ENCODE measurements at regions not wholly inside any gene's neighbourhood (a gene's known extent, or its start where the extent isn't known, plus 50 kb on each side); places are given as distances from the start of the nearest gene placed in this dataset.

DNA sequence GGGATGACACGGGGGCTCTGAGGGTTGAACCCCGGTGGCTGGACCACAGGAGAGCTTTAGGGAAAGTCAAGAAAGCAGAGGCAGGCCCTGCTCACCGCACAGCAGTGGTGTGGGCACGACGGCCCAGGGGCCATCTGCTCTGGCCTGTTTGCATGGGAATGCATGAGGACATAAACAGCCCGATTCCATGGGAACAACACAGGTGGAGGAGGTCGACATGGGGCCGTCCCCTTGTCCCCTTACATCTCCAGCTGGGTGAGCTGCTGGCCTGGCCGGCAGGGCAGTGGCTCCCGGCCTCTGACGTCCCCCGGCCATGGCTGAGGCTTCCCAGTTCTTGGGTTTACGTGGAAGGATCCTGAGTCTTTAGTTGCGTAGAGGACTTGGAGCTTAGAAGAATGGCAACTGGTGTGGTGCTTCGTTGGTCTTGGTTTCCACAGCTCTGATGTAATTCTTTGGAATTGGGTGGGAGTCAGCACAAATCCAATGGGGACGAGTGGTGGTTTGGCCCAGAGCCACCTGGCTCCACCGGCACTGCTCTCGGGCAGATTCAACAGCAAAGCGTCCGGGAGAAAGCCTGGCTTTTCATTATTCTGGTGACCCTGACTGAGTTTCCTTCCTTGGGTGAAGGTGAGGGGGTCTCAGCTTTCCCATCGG lies 98.3 kb upstream of the HDAC4 start:
- H3K27ac ChIP-seq (ENCODE audit: low read depth, low read length), result peak overlapping the region; percentile 57
- peaks cover 29% of the 10 kb centered on the region for H3K4me1 ChIP-seq (ENCODE audit: control insufficient read depth, insufficient read depth, low read length)
- H3K9me3 ChIP-seq (ENCODE audit: control insufficient read depth, insufficient read depth, low read length), result no peaks in the 10 kb centered on the region
- no peak overlapping the region for H3K4me3 ChIP-seq (ENCODE audit: low read depth, low read length)
- no peaks in the 10 kb centered on the region for H3K27me3 ChIP-seq (ENCODE audit: control insufficient read depth, insufficient read depth, low read length)
- 67% methylated on average over 20 of the region's 21 CpGs for WGBS (ENCODE audit: insufficient coverage)
- H3K36me3 ChIP-seq (ENCODE audit: control insufficient read depth, insufficient read depth, low read length), result peaks cover 3% of the 10 kb centered on the region
- peak in 1 of 6 donors; percentile 55 for DNase-seq (ENCODE audit: low read depth in 4 of 6, low spot score in 6 of 6)

DNA sequence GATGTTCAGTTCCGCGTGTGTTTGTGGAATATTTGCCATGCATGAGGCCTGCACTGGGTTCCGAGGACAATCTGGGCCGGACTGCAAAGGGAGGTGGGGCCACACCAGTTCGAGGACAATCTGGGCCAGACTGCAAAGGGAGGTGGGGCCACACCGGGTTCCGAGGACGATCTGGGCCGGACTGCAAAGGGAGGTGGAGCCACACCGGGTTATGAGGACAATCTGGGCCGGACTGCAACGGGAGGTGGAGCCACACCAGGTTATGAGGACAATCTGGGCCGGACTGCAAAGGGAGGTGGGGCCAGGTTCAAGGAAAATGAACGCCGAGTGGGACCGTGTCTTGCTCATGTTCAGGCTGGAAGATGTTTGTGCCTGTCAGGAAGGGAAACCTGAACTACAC lies 97.8 kb upstream of the HDAC4 start:
- Histone ChIP-seq H3K9me3 (ENCODE audit: control insufficient read depth, insufficient read depth, low read length) (no peaks in the 10 kb centered on the region), H3K27ac (ENCODE audit: low read depth, low read length) (no peak overlapping the region), H3K36me3 (ENCODE audit: control insufficient read depth, insufficient read depth, low read length) (peaks cover 3% of the 10 kb centered on the region), H3K4me1 (ENCODE audit: control insufficient read depth, insufficient read depth, low read length) (peaks cover 29% of the 10 kb centered on the region), H3K27me3 (ENCODE audit: control insufficient read depth, insufficient read depth, low read length) (no peaks in the 10 kb centered on the region), H3K4me3 (ENCODE audit: low read depth, low read length) (no peak overlapping the region)
- no peak for DNase-seq (ENCODE audit: low read depth in 4 of 6, low spot score in 6 of 6)
- WGBS (ENCODE audit: insufficient coverage), result 74% methylated on average over 16 of the region's 16 CpGs

DNA sequence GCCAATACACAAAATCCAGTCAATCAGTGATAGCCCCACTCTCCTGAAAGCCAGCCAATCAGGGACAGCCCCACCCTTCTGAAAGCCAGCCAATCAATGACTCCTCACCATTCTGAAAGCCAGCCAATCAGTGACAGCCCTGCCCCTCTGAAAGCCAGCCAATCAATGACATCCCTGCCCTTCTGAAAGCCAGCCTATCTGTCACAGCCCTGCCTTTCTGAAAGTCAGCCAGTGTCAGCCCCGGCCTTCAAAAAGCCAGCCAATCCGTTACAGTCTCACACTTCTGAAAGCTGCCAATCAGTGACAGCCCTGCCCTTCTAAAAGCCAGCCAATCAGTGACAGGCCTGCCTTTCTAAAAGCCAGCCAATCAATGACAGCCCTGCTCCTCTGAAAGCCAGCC lies 95.9 kb upstream of the HDAC4 start:
- WGBS (ENCODE audit: insufficient coverage), result 84% methylated on average over 2 of the region's 2 CpGs
- Histone ChIP-seq H3K9me3 (ENCODE audit: control insufficient read depth, insufficient read depth, low read length) (no peaks in the 10 kb centered on the region), H3K27me3 (ENCODE audit: control insufficient read depth, insufficient read depth, low read length) (no peaks in the 10 kb centered on the region), H3K36me3 (ENCODE audit: control insufficient read depth, insufficient read depth, low read length) (peaks cover 3% of the 10 kb centered on the region), H3K27ac (ENCODE audit: low read depth, low read length) (no peak overlapping the region), H3K4me3 (ENCODE audit: low read depth, low read length) (no peak overlapping the region), H3K4me1 (ENCODE audit: control insufficient read depth, insufficient read depth, low read length) (peaks cover 29% of the 10 kb centered on the region)
- DNase-seq (ENCODE audit: low read depth in 4 of 6, low spot score in 6 of 6), result peak in 1 of 6 donors; percentile 55

DNA sequence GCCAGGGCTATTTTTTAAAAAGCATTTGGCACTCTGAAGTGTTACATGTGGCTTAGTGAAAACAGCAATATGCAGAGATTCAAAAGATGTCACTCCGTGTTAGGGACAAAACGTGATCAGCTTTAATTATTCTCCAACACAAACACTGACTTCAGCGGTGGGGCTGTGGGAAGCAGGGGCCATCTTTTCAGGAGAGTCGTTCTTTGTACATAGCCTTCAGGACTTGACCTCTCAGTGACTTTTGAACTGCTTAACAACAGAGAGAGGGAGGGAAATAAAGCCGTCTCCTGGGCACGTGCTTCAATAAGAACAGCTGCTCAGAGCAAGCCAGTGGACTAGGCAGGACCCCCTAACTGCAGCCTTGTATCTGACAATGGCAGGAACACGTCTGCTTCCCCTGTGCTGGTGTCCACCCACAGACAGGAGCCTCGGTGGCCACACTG lies 95.0 kb upstream of the HDAC4 start:
- no peaks in the 10 kb centered on the region for H3K27me3 ChIP-seq (ENCODE audit: control insufficient read depth, insufficient read depth, low read length)
- H3K27ac ChIP-seq (ENCODE audit: low read depth, low read length), result no peak overlapping the region
- H3K4me1 ChIP-seq (ENCODE audit: control insufficient read depth, insufficient read depth, low read length), result peaks cover 29% of the 10 kb centered on the region
- WGBS (ENCODE audit: insufficient coverage), result 22% methylated on average over 5 of the region's 8 CpGs
- H3K4me3 ChIP-seq (ENCODE audit: low read depth, low read length), result no peak overlapping the region
- peak in 2 of 6 donors; percentile 65 to 80 for DNase-seq (ENCODE audit: low read depth in 4 of 6, low spot score in 6 of 6)
- H3K9me3 ChIP-seq (ENCODE audit: control insufficient read depth, insufficient read depth, low read length), result no peaks in the 10 kb centered on the region
- peaks cover 3% of the 10 kb centered on the region for H3K36me3 ChIP-seq (ENCODE audit: control insufficient read depth, insufficient read depth, low read length)

DNA sequence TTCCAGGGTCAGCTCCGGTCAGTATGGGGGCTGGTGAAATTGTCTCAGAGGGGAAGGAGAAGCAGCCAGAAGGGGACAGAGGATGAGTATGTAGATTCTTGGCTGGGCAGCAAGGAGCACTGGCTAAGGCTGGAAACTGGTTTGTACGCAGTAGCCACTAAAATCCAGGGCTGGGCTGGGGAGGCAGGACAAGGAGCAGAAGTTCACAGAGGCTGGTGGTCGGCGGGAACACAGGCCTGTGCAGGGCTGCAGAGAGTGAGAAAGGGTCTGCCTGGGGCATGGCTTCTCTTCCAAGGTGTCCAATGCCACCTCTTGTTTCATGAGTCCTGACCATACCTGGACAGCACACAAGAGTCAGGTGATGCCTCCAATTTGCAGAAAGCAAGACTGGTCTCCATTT lies 94.4 kb upstream of the HDAC4 start:
- no peak overlapping the region for H3K27ac ChIP-seq (ENCODE audit: low read depth, low read length)
- H3K27me3 ChIP-seq (ENCODE audit: control insufficient read depth, insufficient read depth, low read length), result no peaks in the 10 kb centered on the region
- peaks cover 25% of the 10 kb centered on the region for H3K4me1 ChIP-seq (ENCODE audit: control insufficient read depth, insufficient read depth, low read length)
- no peak for DNase-seq (ENCODE audit: low read depth in 4 of 6, low spot score in 6 of 6)
- H3K9me3 ChIP-seq (ENCODE audit: control insufficient read depth, insufficient read depth, low read length), result no peaks in the 10 kb centered on the region
- 88% methylated on average over 4 of the region's 4 CpGs for WGBS (ENCODE audit: insufficient coverage)
- peaks cover 3% of the 10 kb centered on the region for H3K36me3 ChIP-seq (ENCODE audit: control insufficient read depth, insufficient read depth, low read length)
- H3K4me3 ChIP-seq (ENCODE audit: low read depth, low read length), result no peak overlapping the region

DNA sequence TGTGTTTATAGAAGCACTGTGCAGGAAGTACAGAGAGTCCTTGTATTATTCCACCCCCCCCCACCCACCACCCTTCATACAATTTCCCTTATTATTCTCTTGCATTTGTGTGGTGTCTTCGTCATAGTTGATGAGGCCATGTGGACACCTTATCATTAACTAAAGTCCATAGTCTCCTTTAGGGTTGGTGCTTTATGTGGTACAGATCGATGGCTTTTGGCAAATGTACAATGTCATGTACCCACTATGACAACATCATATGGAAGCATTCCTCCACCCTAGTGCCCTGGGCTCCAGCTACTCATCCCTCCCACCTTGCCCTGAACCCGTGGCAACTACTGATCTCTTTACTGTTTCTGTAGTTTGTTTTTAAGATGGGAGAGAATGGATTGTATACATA lies 93.8 kb upstream of the HDAC4 start:
- no peak overlapping the region for H3K27ac ChIP-seq (ENCODE audit: low read depth, low read length)
- no peak for DNase-seq (ENCODE audit: low read depth in 4 of 6, low spot score in 6 of 6)
- H3K27me3 ChIP-seq (ENCODE audit: control insufficient read depth, insufficient read depth, low read length), result no peaks in the 10 kb centered on the region
- H3K36me3 ChIP-seq (ENCODE audit: control insufficient read depth, insufficient read depth, low read length), result peaks cover 3% of the 10 kb centered on the region
- H3K4me1 ChIP-seq (ENCODE audit: control insufficient read depth, insufficient read depth, low read length), result peaks cover 21% of the 10 kb centered on the region
- H3K4me3 ChIP-seq (ENCODE audit: low read depth, low read length), result no peak overlapping the region
- no peaks in the 10 kb centered on the region for H3K9me3 ChIP-seq (ENCODE audit: control insufficient read depth, insufficient read depth, low read length)
- WGBS (ENCODE audit: insufficient coverage), result no CpG with 5 or more reads among the region's 3 CpGs

DNA sequence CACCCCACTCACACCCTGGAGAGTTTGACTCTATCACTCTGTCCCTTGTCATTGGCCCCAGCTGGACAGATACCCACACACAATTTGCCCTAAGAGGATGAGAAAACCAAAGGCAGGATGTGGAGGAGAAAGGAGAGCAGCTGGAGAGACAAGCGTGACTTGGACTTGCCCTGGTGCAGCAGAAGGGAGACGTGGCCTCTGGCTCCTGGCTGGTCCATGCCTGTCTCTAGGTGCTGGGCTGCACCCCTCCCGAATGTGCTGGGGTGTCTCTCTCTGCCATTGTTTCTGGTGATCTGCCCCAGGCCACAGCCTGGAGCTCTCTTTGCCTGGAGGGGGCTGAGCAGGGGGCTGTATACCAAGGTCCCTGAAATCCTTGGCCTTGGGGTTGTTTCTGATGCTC lies 88.7 kb upstream of the HDAC4 start:
- DNase-seq (ENCODE audit: low read depth in 4 of 6, low spot score in 6 of 6), result no peak
- WGBS (ENCODE audit: insufficient coverage), result 79% methylated on average over 3 of the region's 3 CpGs
- H3K27me3 ChIP-seq (ENCODE audit: control insufficient read depth, insufficient read depth, low read length), result no peaks in the 10 kb centered on the region
- H3K4me3 ChIP-seq (ENCODE audit: low read depth, low read length), result no peak overlapping the region
- no peaks in the 10 kb centered on the region for H3K9me3 ChIP-seq (ENCODE audit: control insufficient read depth, insufficient read depth, low read length)
- no peak overlapping the region for H3K27ac ChIP-seq (ENCODE audit: low read depth, low read length)
- peaks cover 10% of the 10 kb centered on the region for H3K4me1 ChIP-seq (ENCODE audit: control insufficient read depth, insufficient read depth, low read length)
- H3K36me3 ChIP-seq (ENCODE audit: control insufficient read depth, insufficient read depth, low read length), result no peaks in the 10 kb centered on the region

DNA sequence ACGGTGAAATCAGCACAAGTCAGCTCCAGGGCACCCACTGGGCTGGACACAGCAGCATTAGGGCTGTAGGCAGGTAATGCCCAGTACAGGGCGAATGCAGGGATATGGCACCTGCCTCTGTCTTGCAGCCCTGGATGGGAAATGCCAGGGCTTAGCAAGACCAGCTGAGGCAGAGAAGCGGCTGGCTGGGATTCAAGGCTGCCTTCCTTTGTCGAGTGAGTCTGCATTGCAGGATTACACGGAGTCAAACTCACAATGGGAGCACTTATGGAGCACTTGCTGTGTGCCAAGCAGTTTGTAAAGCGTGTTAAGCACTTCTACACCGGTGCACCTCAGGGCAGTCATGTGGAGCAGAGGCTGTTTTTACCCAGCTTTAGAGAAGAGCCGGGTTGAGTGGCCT lies 87.3 kb upstream of the HDAC4 start:
- no peak overlapping the region for H3K4me3 ChIP-seq (ENCODE audit: low read depth, low read length)
- DNase-seq (ENCODE audit: low read depth in 4 of 6, low spot score in 6 of 6), result peak in 2 of 6 donors; percentile 35 to 57
- no peaks in the 10 kb centered on the region for H3K27me3 ChIP-seq (ENCODE audit: control insufficient read depth, insufficient read depth, low read length)
- H3K9me3 ChIP-seq (ENCODE audit: control insufficient read depth, insufficient read depth, low read length), result no peaks in the 10 kb centered on the region
- WGBS (ENCODE audit: insufficient coverage), result 66% methylated on average over 8 of the region's 8 CpGs
- peaks cover 14% of the 10 kb centered on the region for H3K4me1 ChIP-seq (ENCODE audit: control insufficient read depth, insufficient read depth, low read length)
- H3K27ac ChIP-seq (ENCODE audit: low read depth, low read length), result no peak overlapping the region
- H3K36me3 ChIP-seq (ENCODE audit: control insufficient read depth, insufficient read depth, low read length), result no peaks in the 10 kb centered on the region

DNA sequence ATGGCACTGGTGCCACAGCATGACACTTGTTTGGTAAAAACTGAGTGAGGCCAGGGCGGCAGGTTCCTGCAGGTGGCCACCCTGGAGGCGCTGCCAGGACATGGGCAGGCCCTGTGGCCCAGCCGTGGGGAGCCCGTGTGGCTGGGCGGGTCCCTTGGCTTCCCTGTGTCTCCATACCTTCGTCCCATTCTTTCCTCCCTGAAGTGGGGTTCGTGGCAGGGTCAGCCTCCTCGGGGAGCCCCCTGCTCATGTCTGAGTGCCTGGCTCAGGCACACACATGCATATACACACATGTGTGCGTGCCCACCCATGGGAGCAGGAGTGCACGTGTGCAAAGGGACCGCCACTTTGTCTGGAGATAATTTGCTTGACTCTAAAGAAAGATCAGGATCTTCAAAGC lies 86.5 kb upstream of the HDAC4 start:
- H3K27ac ChIP-seq (ENCODE audit: low read depth, low read length), result no peak overlapping the region
- peaks cover 19% of the 10 kb centered on the region for H3K4me1 ChIP-seq (ENCODE audit: control insufficient read depth, insufficient read depth, low read length)
- no peaks in the 10 kb centered on the region for H3K27me3 ChIP-seq (ENCODE audit: control insufficient read depth, insufficient read depth, low read length)
- 89% methylated on average over 6 of the region's 11 CpGs for WGBS (ENCODE audit: insufficient coverage)
- no peaks in the 10 kb centered on the region for H3K36me3 ChIP-seq (ENCODE audit: control insufficient read depth, insufficient read depth, low read length)
- H3K4me3 ChIP-seq (ENCODE audit: low read depth, low read length), result no peak overlapping the region
- no peak for DNase-seq (ENCODE audit: low read depth in 4 of 6, low spot score in 6 of 6)
- no peaks in the 10 kb centered on the region for H3K9me3 ChIP-seq (ENCODE audit: control insufficient read depth, insufficient read depth, low read length)

DNA sequence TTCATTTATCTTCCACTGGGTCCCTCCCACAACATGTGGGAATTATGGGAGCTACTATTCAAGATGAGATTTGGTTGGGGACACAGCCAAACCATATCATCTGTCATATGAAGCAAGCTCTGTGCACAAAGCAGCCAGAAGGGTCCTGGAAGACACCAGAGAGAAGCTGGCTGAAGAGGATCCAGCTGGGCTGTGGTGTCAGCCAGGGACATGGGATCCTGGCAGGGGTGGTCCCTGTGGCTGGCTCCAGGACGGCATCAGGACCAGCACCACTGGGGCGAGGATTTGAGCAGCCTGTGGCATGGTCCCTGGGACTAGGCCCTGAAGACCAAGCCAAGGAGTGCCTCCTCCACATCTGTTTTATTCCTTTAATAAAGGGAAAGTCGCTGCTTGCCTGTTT lies 84.8 kb upstream of the HDAC4 start:
- H3K27ac ChIP-seq (ENCODE audit: low read depth, low read length), result no peak overlapping the region
- no peaks in the 10 kb centered on the region for H3K27me3 ChIP-seq (ENCODE audit: control insufficient read depth, insufficient read depth, low read length)
- no peaks in the 10 kb centered on the region for H3K36me3 ChIP-seq (ENCODE audit: control insufficient read depth, insufficient read depth, low read length)
- no peak for DNase-seq (ENCODE audit: low read depth in 4 of 6, low spot score in 6 of 6)
- H3K9me3 ChIP-seq (ENCODE audit: control insufficient read depth, insufficient read depth, low read length), result no peaks in the 10 kb centered on the region
- 86% methylated on average over 2 of the region's 3 CpGs for WGBS (ENCODE audit: insufficient coverage)
- peaks cover 19% of the 10 kb centered on the region for H3K4me1 ChIP-seq (ENCODE audit: control insufficient read depth, insufficient read depth, low read length)
- H3K4me3 ChIP-seq (ENCODE audit: low read depth, low read length), result no peak overlapping the region

Measured in spinal cord (tissue), 9 donors.